ENCODE measurements at regions not wholly inside any gene's neighbourhood (a gene's known extent, or its start where the extent isn't known, plus 50 kb on each side); places are given as distances from the start of the nearest gene placed in this dataset.
"Not testable (repeated sequence)": the region's sequence is repeated elsewhere in the genome, so short reads cannot be mapped to it uniquely, and the experiment has no call there.

DNA sequence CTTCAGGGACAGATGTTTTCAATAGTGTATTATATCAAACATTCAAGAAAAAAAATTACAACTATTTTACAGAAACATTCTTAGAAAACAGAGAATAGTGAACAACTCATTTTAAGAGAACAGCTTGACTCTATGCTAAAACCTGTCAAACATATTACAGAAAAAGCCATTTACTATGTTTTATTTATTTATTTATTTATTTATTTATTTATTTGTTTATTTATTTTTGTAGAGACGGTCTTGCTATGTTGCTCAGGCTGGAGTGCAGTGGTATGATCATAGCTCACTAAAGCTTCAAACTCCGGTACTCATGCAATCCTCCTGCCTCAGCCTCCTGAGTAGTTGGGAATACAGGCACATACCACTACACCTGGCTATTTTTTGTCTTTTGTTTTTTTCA, 317.9 kb upstream of the HTR1E start:
- Mint-ChIP-seq H3K27me3 (ENCODE audit: low read depth) (no peaks in the 10 kb centered on the region), H3K9me3 (peaks cover 21% of the 10 kb centered on the region), H3K4me1 (ENCODE audit: low read depth) (no peaks in the 10 kb centered on the region), H3K36me3 (ENCODE audit: insufficient read depth) (no peaks in the 10 kb centered on the region), H3K4me3 (no peak overlapping the region)
- ATAC-seq (no peak), DNase-seq (no peak)

DNA sequence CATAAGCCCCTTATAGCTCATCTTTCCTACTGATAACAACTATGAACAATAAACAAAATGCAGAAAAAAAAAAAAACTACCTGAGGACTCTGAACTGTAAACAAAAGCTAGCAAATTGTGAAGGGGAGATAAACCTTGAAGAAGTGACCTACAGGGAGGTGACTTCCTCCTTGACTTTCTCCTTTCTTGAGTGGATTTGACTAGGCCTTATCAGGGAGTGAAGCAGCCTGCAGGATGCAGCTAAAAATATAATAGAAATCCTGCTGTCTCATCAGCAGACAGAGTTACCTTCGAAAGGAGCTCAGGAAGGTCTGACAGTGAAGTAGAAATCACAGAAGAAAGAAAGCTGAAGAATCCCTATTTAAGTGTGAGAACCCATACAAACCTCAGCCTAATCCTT, 322.0 kb upstream of the HTR1E start:
- ATAC-seq (no peak), DNase-seq (no peak)
- Mint-ChIP-seq H3K27me3 (ENCODE audit: low read depth) (no peaks in the 10 kb centered on the region), H3K4me3 (no peak overlapping the region), H3K9me3 (peaks cover 4% of the 10 kb centered on the region), H3K4me1 (ENCODE audit: low read depth) (no peaks in the 10 kb centered on the region), H3K36me3 (ENCODE audit: insufficient read depth) (no peaks in the 10 kb centered on the region)

DNA sequence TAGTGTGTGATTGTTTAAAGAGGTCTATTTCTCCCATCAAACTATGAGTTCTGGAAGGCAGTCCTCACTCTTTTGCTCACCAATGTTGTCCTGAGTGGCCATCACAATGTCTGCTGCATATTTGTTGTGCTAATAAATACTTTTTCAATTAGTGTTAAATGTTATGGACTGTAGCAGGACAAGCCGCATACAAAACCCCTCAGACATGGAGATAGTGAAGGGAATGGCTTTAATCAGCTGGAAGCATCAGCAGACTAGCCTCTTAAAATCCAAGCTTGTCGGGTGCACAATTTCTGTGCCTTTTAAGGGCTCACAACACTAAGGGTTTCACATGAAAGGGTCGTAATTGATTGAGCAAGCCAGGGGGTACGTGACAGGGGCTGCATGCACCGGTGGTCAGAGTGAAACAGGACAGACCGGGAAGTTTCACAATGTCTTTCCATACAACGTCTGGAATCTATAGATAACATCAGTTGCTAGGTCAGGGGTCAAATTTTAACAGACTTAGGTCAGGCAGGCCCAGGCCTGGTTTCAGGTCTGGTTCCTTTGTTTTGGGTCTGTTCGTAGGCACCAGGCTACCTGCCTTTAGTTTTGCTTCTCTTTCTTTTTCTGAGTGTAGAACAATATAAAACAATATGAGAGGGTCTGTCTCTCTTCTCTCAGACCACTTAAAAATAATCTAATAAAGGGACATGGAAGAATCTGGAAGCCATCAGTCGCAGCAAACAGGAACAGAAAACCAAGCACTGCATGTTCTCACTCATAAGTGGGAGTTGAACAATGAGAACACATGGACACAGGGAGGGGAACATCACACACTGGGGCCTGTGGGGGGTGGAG, 327.6 kb upstream of the HTR1E start:
- DNase-seq, result no peak
- ATAC-seq, result no peak
- Mint-ChIP-seq H3K36me3 (ENCODE audit: insufficient read depth) (no peaks in the 10 kb centered on the region), H3K27me3 (ENCODE audit: low read depth) (no peaks in the 10 kb centered on the region), H3K4me3 (no peak overlapping the region), H3K9me3 (peaks cover 3% of the 10 kb centered on the region), H3K4me1 (ENCODE audit: low read depth) (no peaks in the 10 kb centered on the region)

DNA sequence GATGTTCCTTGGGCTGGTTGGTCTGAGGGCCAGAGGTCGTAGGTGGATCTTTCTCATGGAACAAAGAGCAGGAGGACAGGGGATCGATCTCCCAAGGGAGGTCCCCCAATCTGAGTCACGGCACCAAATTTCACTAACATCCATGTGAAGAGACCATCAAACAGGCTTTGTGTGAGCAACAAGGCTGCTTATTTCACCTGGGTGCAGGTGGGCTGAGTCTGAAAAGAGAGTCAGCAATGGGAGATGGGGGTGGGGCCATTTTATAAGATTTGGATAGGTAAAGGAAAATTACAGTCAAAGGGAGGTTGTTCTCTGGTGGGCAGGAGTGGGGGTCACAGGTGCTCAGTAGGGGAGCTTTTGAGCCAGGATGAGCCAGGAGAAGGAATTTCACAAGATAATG, 334.0 kb upstream of the HTR1E start:
- not testable (repeated sequence) for H3K4me1 Mint-ChIP-seq (ENCODE audit: low read depth)

DNA sequence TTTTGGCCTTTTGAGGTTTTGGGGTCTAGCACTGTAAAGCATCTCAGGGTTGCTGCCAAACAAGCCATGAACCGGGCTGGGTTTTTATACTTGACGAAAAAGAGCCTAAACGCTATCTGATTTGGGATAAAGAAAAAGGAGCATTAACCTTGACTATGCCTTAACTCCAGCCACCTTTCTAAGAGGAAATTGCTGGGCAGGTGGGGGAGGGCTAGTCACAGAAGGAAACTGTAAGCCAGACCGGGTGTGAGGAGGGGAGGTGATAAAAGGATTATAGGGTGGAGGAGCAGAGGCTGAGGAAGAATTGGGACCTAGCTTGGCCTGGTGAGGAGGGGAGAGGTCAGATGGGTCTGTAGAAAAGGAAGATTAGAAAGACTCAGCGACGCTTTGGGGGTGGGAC, 335.2 kb upstream of the HTR1E start:
- not testable (repeated sequence) for H3K9me3 Mint-ChIP-seq; H3K27me3 Mint-ChIP-seq (ENCODE audit: low read depth); DNase-seq; H3K4me1 Mint-ChIP-seq (ENCODE audit: low read depth); ATAC-seq; H3K36me3 Mint-ChIP-seq (ENCODE audit: insufficient read depth); H3K4me3 Mint-ChIP-seq

More for the DNA sequence above, 334.0 kb upstream of the HTR1E start:
- DNase-seq; H3K9me3 Mint-ChIP-seq; H3K36me3 Mint-ChIP-seq (ENCODE audit: insufficient read depth); H3K4me3 Mint-ChIP-seq; ATAC-seq; H3K27me3 Mint-ChIP-seq (ENCODE audit: low read depth): not testable (repeated sequence)

DNA sequence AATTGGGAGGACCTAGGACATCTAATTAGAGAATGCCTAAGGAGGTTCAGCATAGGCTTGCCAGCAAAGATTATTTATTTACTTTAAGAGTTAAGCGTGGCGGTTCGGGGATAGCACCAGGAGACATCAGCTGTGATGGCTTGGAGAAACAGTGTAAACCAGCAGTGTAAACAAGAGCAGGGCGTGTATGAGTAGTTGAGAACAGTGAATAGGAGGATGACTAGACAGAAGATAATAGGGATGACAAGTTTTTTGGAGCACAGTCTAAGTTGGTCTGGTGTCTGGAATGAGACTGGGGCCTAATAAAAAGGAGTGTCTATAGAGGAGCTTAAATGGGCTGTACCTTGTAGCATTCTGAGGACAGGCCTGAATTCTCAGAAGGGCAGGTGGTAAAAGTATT, 338.4 kb upstream of the HTR1E start:
- H3K27me3 Mint-ChIP-seq (ENCODE audit: low read depth); H3K4me1 Mint-ChIP-seq (ENCODE audit: low read depth); DNase-seq; H3K36me3 Mint-ChIP-seq (ENCODE audit: insufficient read depth); ATAC-seq; H3K4me3 Mint-ChIP-seq; H3K9me3 Mint-ChIP-seq: not testable (repeated sequence)

DNA sequence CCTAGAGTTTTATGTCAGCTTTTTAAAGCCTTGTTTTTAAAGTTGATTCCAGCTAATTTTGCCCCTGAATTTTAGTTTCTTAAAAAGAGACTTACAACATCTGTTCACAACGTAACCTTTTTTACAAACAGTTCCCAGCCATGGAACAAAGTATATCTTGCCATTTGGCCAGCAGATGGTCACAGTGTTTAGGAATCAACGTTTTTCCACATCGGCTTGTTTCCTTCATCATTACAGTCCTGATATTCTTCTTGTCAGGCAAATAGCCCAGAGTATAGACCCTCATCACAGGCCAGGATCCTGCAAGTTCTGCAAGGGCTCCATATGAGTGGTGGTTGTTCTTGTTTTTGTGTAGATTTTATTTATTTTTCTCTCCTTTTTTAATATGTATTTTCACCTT, 341.7 kb upstream of the HTR1E start:
- DNase-seq (no peak), ATAC-seq (no peak)
- H3K4me1 Mint-ChIP-seq (ENCODE audit: low read depth), result no peaks in the 10 kb centered on the region
- no peaks in the 10 kb centered on the region for H3K36me3 Mint-ChIP-seq (ENCODE audit: insufficient read depth)
- H3K9me3 Mint-ChIP-seq, result no peaks in the 10 kb centered on the region
- no peaks in the 10 kb centered on the region for H3K27me3 Mint-ChIP-seq (ENCODE audit: low read depth)
- no peak overlapping the region for H3K4me3 Mint-ChIP-seq

DNA sequence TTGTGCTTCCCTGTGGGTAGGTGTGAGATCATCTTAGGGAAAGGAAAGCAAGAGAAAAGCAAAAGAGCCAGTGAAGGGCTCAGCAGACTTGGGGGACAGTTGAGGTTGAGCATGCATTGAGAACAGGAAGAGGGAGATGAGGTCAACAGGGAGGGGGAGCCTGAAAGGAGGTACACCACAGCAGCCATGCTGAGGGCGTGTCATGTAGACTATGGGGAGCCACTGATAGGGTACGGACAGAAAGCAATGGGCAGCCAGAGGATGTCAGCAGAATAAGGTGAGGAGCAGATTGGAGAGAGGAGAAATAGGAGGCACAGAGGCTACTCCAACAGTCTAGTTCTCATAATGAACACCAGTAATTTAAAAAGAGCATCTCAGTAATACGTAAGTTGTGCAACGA, 351.1 kb upstream of the HTR1E start:
- no peaks in the 10 kb centered on the region for H3K4me1 Mint-ChIP-seq (ENCODE audit: low read depth)
- H3K27me3 Mint-ChIP-seq (ENCODE audit: low read depth), result no peaks in the 10 kb centered on the region
- H3K36me3 Mint-ChIP-seq (ENCODE audit: insufficient read depth), result no peaks in the 10 kb centered on the region
- H3K4me3 Mint-ChIP-seq, result no peak overlapping the region
- no peak for DNase-seq
- ATAC-seq, result no peak
- peaks cover 26% of the 10 kb centered on the region for H3K9me3 Mint-ChIP-seq

DNA sequence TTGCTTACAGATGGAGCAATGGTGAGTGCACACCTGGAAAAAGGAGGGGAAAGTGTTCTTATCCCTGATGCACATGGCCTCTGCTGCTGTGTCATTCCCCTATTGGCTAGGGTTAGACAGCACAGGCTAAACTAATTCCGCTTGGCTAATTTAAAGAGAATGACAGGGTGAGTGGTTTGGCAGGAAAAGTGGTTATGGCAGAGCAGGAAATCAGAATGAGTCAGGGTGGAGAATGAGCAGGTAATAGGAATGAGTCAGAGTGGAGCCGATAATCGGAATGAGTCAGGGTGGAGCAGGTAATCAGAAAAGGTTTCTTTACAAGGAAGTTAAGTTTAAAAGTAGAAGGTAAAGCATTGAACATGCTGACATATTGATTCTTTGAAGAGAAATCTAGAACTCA, 355.5 kb upstream of the HTR1E start:
- Mint-ChIP-seq H3K4me3 (no peak overlapping the region), H3K36me3 (ENCODE audit: insufficient read depth) (no peaks in the 10 kb centered on the region), H3K9me3 (peaks cover 35% of the 10 kb centered on the region), H3K27me3 (ENCODE audit: low read depth) (no peaks in the 10 kb centered on the region), H3K4me1 (ENCODE audit: low read depth) (no peaks in the 10 kb centered on the region)
- no peak for DNase-seq
- ATAC-seq, result no peak

DNA sequence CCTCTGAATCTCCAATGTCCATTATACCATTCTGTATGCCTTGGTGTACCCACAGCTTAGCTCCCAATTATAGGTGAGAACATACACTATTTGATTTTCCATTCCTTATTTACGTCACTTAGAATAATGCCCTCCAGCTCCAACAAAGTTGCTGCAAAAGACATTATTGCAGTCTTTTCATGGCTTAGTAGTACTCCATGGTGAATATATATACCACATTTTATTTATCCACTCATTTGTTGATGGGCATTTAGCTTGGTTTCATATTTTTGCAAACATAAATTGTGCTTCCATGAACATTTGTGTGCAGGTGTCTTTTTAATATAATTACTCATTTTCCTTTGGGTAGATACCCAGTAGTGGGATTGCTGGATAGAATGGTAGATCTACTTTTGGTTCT, 374.1 kb upstream of the HTR1E start:
- DNase-seq (no peak), ATAC-seq (no peak)
- Mint-ChIP-seq H3K4me3 (no peak overlapping the region), H3K4me1 (ENCODE audit: low read depth) (no peaks in the 10 kb centered on the region), H3K9me3 (peaks cover 4% of the 10 kb centered on the region), H3K27me3 (ENCODE audit: low read depth) (no peaks in the 10 kb centered on the region), H3K36me3 (ENCODE audit: insufficient read depth) (no peaks in the 10 kb centered on the region)

DNA sequence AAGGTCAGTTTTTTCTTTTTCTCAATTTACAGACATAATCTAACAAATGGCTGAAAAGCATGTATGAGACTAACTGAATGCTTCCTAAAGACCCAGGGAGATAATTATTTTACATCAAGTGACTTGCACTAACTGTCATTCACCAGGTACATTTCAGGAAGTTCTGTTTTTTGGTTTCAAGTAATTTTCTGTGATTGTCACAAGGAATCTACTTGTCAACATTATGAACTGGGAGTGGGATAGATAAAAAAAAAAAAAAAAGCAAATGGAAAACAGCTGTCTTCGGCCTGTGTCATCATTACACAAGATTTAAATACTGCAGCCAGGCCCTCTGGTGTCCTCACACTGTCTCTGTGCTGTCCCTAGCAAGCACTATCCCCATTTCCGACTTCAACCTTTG, 379.0 kb upstream of the HTR1E start:
- no peaks in the 10 kb centered on the region for H3K9me3 Mint-ChIP-seq
- no peaks in the 10 kb centered on the region for H3K4me1 Mint-ChIP-seq (ENCODE audit: low read depth)
- DNase-seq (no peak), ATAC-seq (no peak)
- H3K27me3 Mint-ChIP-seq (ENCODE audit: low read depth), result no peaks in the 10 kb centered on the region
- H3K4me3 Mint-ChIP-seq, result no peak overlapping the region
- no peaks in the 10 kb centered on the region for H3K36me3 Mint-ChIP-seq (ENCODE audit: insufficient read depth)

DNA sequence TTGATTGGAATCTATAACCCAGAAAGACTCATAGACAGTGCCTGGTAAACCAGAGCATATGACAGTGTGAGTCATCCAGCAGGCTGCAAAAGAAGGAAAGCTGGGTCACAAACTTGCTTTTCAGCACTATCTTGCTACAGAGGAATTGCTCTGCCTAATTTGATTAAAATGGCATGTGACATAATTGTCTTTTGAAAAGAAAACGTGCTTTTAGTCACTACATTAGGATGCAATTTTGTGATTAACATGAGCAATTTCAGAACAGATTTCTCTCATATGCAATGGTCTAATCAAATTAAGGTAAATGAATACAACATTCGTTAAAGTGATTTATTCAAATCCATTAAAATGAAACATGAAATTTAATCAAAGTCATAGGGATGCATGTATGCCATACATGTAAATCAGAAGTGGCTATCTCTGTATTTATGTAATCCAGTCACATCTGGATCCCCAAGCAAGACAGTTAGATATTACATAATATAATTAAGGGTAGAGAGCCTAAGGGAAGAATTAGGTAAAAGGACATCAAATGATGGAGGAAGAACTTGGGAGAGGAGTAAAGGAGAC, 400.0 kb upstream of the HTR1E start:
- Mint-ChIP-seq H3K4me3 (no peak overlapping the region), H3K4me1 (ENCODE audit: low read depth) (no peaks in the 10 kb centered on the region), H3K9me3 (peaks cover 9% of the 10 kb centered on the region), H3K27me3 (ENCODE audit: low read depth) (no peaks in the 10 kb centered on the region), H3K36me3 (ENCODE audit: insufficient read depth) (no peaks in the 10 kb centered on the region)
- no peak for DNase-seq
- no peak for ATAC-seq

DNA sequence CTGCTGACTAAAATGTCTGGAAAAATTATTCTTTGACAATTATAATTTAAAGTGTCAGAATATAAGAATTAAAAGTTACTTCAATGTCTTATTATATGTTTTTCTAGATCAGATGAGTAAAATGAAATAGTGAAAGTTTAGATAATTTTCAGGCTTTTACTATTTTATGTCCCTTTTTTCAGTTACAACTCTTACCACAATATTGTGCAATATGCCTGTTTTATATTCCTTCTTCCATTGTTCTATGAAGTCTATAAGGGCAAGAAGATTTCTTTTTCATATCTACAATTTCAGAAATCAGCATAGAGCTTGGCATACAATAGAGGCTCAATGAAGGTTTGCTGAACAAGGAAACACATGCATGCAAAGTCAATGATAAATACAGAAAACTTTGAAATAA, 401.2 kb upstream of the HTR1E start:
- no peak for ATAC-seq
- no peaks in the 10 kb centered on the region for H3K36me3 Mint-ChIP-seq (ENCODE audit: insufficient read depth)
- no peaks in the 10 kb centered on the region for H3K4me1 Mint-ChIP-seq (ENCODE audit: low read depth)
- no peak overlapping the region for H3K4me3 Mint-ChIP-seq
- DNase-seq, result no peak
- H3K27me3 Mint-ChIP-seq (ENCODE audit: low read depth), result no peaks in the 10 kb centered on the region
- H3K9me3 Mint-ChIP-seq, result peaks cover 14% of the 10 kb centered on the region

DNA sequence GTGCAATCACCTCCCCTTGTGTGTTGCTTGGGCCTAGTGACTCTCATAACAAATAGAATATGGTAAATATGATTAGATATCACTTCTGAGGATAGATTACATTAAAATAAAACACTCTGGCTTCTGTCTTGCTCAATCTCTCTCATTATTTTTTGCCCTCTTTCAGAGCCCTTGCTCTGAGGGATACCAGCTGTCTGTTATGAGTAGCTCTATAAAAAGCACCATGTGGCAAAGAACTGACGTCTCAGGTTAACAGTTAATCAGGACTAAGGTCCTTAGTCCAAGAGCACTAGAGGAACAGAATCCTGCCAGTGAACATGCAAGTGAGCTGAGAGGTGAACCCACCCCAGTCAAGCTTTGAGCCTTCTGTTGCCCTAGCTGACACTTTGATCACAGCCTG, 402.2 kb upstream of the HTR1E start:
- DNase-seq, result no peak
- Mint-ChIP-seq H3K36me3 (ENCODE audit: insufficient read depth) (no peaks in the 10 kb centered on the region), H3K27me3 (ENCODE audit: low read depth) (no peaks in the 10 kb centered on the region), H3K9me3 (peaks cover 9% of the 10 kb centered on the region), H3K4me1 (ENCODE audit: low read depth) (no peaks in the 10 kb centered on the region), H3K4me3 (no peak overlapping the region)
- no peak for ATAC-seq

DNA sequence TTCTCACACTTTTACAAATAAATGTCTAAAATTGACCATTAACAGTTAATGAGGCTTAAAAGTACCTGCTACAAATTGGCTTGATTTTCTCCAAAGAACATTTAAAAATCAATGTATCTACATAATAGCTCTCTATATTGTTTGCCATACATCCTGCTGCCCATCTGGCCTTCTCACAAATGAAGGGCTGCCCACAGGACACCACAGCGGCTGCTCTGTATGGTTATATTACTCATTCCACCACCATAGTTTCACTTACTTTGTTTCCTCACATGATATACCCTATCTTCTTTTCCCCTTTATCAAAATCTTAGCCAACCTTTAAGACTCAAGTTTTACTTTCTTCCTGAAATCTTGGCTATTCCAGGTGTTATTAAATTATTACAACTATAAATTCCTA, 407.7 kb upstream of the HTR1E start:
- Mint-ChIP-seq H3K9me3 (peaks cover 20% of the 10 kb centered on the region), H3K4me3 (no peak overlapping the region), H3K27me3 (ENCODE audit: low read depth) (no peaks in the 10 kb centered on the region)

More for the DNA sequence above, 407.7 kb upstream of the HTR1E start:
- Mint-ChIP-seq H3K36me3 (ENCODE audit: insufficient read depth) (no peaks in the 10 kb centered on the region), H3K4me1 (ENCODE audit: low read depth) (no peaks in the 10 kb centered on the region)
- ATAC-seq, result no peak
- DNase-seq, result no peak

All from activated T-cell treated with anti-CD3 and anti-CD28 coated beads, Interleukin-2, amount 50 U/mL, for 4 hours (primary cell).